Hematopoietic multipotent progenitor cell treated with erythropoietin and hydrocortisone succinate and interleukin-3 and kit ligand, for 8 days (in vitro differentiated cells): ENCODE measurements at regions not wholly inside any gene's neighbourhood (a gene's known extent, or its start where the extent isn't known, plus 50 kb on each side); places are given as distances from the start of the nearest gene placed in this dataset.
"Not testable (repeated sequence)": the region's sequence is repeated elsewhere in the genome, so short reads cannot be mapped to it uniquely, and the experiment has no call there.

Experiments used
- DNase-seq: peaks from one replicate; pipeline ENCODE4 v3.0.0-alpha.2; 2015

GRCh38 chr1:187991944-187992343 lies 1163.2 kb downstream of the PLA2G4A start:
- DNase-seq, result no peak

DNA sequence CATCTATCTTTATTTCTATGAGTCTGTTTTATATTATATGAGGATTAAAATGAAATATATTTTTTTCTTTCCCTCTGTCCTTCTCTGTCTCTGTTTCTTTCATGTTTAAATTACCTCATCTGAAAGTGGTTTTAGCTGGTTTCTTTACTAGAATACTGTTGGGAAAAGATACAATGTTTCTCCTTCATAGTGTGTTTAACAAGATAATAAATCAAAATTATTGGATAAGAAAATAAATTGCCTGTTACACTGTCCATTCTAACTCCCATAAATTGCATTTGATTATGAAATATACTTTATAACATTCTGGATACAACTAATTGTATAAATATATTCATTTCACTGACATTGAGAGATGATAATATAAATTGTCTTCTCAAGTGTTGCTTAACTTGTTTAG lies 1168.0 kb downstream of the PLA2G4A start:
- no peak for DNase-seq

DNA sequence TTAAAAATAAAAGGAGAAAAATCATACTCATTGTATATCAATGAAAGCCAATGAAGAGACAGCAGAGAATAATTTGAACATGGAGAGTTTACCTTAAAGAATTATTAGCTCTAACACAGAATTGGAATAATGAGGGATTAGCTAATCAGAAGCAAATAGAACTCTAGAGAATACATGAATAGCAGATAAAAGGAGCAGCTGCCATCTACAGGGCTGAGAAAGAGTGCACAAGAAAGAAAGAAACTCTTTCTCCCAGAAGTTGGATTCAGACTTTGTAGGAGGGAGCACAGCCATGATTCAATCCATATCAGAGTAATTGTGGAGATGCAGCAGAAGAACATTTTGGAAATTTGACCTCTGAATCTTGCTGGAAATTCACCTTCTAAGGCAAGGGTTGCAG lies 1171.2 kb downstream of the PLA2G4A start:
- DNase-seq, result no peak

DNA sequence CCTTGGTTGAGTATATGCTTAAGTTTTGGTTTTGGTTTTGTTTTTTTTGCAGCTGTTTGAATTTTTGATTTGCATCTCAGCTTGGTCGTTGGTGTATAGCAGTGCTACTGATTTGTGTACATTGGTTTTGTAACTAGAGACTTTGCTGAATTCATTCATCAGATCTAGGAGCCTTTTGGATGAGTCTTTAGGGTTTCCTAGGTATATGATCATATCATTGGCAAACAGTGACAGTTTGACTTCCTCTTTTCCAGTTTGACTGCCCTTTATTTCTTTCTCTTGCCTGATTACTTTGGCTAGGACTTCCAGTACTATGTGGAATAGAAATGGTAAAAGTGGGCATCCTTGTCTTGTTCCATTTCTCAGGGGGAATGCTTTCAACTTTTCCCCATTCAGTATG lies 1174.9 kb downstream of the PLA2G4A start:
- not testable (repeated sequence) for DNase-seq

DNA sequence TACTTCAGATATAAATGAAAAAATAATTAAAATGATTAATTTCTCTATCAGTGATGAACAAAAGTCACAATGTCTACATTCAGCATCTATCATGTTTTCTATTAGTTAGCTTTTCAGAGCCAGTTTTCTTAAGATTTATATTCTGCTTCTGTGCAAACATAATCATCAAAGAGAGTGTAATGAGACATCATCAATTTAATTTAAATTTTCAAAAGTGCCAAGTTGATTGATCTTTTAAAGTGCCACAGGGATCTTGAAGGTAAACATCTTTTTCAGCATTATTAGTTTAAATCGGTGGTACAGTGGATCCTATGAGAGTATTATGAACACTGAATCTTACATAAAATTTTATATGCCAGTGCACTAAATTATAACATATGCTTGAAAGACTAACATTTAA lies 1176.1 kb downstream of the PLA2G4A start:
- no peak for DNase-seq

GRCh38 chr1:188006354-188006753 lies 1177.6 kb downstream of the PLA2G4A start:
- DNase-seq, result no peak

- DNase-seq, result not testable (repeated sequence)
These were observed 1184.6 kb downstream of the PLA2G4A start for GRCh38 chr1:188013222-188013849.

DNA sequence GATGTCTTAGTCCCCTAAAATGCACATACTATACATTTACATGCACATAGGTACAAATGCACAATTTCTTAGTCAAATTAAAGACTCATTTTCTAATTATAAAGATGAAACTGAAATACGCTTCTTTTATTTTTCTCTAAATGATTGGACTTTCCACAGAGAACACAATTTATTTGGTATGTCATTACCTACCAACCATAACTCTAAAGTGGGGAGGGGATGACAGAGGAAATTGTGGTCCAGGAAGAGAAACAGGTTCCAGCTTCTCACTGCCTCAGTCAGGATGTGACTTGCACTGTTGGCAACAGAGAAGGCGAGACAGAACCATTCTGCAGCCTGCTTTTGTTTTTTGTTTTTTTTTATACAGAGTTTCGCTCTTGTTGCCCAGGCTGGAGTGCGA lies 1189.2 kb downstream of the PLA2G4A start:
- no peak for DNase-seq

- no peak for DNase-seq
These were observed 1193.9 kb downstream of the PLA2G4A start for GRCh38 chr1:188022661-188023060.

DNA sequence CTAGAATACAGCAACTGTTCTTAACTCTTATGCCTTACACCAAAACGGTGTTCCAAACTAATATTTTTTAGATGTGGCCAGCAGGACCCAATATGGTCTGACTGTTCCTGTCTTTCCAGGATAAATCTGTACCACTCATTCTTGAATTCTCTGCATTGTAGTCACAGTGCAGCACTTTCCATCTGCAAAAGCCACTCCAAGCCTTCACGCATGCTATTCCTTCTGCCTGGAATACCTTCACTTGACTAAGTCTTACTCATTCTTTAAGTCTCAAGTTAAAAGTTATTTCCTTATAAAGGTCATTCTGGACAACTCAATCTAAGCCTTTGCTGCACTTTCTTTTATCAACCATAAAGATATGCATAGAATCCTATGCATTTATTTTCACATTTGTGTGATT lies 1194.5 kb downstream of the PLA2G4A start:
- DNase-seq, result no peak

DNA sequence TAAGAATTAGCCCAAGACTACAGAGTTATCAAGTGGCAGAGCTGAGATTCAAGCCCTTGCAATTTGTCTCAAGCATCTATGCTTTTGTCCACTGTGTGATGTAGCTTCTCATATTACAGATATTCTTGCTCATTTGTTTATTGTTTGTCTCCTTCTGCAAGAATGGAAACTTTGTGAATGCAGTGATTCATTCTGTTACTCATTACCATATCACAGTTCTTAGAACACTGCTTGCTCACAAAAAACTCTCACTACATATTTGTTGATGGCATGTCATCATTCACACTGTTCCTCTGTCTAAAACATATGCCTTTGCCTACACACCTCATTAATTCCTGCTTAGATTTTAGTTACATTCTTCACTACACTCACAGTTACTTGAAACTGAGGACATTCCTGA lies 1198.9 kb downstream of the PLA2G4A start:
- DNase-seq, result no peak

GRCh38 chr1:188037572-188037971 lies 1208.8 kb downstream of the PLA2G4A start:
- DNase-seq, result not testable (repeated sequence)

DNA sequence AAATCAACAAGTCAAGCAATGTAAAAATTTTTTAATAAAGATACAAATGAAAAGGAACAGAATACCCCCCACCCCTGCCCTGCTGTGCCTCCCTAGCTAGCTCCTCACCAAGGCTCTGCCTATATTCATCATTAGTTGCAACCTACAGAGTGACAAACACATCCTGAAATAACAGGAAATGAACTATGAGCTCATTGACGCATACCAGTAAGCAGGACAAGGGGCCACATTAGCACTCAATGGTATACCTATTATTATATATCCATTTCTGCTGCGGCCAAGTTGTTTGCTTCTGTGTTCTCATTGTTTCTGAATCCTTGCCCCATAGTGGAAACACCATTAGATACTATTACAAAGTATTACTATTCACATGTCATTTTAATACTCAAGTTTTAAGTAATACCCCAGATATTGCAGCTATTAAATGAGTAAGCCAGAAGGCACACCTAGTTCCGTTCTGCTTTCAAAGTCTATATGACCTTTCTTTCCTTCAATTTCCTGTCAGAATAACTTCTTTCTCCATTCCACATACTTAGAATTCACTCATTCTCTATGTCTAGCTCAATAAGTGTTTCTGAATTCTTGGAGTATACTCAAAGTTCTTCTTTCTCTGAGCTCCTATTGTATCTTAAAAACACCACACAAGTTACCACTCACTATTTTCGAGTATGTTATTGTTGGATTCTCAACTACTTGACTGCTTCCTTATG lies 1214.9 kb downstream of the PLA2G4A start:
- DNase-seq, result no peak

- DNase-seq, result no peak
These were observed 1221.5 kb downstream of the PLA2G4A start for GRCh38 chr1:188050250-188050649.

DNA sequence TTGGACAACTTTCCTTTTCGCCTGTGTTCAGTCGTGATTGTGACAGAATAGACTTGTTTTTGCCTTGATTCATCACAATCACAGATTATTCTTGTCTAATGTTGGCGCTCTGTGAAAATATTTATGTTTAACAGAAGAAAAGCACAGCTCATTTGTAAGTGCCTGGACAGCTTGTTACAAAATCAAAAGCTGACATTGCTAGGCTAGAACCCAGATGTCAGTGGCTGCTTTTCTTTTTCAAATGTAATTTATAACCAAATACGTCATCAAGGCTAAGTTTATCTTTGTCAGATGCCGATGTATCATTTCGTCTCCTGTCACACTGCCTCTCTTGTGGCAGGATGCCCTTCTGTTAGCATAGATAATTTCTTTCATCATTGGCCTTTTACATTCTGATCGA lies 1227.3 kb downstream of the PLA2G4A start:
- no peak for DNase-seq

GRCh38 chr1:188058801-188059200 lies 1230.1 kb downstream of the PLA2G4A start:
- DNase-seq, result no peak

DNA sequence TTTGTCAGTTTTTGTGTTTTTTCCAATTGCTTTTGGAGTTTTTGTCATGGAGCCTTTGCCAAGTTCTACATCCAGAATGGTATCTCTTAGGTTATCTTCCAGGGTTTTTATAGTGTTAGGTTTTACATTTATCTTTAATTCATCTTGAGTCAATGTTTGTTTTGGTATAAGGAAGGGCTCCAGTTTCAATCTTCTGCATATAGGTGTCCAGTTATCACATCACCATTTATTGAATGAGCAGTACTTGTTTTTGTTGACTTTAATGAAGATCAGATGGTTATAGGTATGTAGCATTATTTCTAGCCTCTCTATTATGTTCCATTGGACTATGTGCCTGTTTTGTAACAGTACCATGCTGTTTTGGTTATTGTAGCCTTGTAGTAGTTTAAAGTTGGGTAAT lies 1233.1 kb downstream of the PLA2G4A start:
- DNase-seq, result no peak

DNA sequence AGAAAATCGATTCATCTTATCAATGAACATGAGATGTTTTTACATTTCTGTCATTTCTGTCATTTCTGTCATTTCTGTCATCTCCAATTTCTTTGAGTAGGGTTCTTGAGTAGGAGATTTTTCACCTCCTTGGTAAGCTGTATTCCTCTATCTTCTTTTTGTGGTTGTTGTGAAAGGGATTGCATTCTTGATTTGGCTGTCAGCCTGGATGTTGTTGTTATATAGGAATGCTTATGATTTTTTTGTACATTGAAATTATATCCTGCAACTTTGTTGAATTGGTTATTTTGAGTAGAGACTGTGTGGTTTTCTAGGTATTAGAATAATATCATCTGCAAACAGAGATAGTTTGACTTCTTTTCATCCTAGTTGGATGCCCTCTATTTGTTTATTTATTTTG lies 1233.7 kb downstream of the PLA2G4A start:
- DNase-seq, result no peak

DNA sequence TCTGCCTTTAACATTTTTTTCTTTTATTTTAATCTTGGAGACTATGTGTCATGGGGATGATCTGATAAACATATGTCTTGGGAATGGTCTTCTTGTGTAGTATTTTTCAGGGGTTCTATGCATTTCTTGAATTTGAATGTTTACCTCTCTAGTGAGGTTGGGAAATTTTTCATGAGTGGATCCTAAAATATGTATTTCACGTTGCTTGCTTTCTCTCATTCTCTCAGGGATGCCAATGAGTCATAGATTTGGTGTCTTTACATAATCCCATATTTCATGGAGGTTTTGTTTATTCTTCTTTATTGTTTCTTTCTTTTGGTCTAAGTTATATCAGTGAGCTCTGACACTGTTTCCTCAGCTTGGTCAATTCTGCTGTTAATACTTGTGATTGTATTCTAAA lies 1237.2 kb downstream of the PLA2G4A start:
- no peak for DNase-seq

DNA sequence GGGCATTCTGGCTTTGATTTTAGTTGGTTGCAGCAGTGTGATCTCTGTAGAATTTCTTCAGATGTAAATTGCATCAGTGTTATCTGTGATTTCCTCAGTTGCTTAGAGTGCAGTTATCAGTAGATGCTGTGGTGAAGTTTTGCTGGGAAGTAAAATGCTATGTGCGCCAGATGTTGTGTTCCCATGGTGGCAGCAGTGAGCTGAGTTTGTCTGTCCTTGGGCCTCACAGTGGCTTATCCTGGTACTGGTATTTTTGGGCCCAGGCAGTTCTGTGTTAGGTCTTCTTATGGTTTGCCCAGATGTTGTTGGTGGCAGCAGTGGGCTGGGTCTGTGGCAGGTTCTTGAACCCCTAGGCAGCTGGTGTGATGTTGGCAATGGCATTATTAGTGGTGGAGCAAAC lies 1242.1 kb downstream of the PLA2G4A start:
- no peak for DNase-seq

DNA sequence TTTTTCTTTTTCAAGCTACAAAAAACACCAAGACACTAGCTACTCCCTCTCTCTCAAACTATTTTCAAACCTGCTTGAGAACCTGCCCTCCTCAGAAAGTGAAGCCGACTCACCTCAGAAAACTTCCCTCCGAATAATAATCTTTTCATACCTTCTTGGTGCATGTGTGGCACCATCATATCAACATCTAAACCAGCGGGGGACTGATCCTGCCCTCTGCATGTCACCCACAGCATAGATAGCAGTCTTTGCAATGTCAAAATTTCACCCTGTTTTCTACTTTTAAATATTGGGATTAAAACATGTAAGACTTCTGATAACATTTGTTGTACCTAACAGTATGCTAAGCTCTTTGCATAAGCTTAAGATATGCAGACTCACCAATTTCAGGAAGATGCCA lies 1260.3 kb downstream of the PLA2G4A start:
- no peak for DNase-seq

GRCh38 chr1:188089461-188089860 lies 1260.7 kb downstream of the PLA2G4A start:
- no peak for DNase-seq

- DNase-seq, result no peak
These were observed 1267.8 kb downstream of the PLA2G4A start for GRCh38 chr1:188096521-188096920.

DNA sequence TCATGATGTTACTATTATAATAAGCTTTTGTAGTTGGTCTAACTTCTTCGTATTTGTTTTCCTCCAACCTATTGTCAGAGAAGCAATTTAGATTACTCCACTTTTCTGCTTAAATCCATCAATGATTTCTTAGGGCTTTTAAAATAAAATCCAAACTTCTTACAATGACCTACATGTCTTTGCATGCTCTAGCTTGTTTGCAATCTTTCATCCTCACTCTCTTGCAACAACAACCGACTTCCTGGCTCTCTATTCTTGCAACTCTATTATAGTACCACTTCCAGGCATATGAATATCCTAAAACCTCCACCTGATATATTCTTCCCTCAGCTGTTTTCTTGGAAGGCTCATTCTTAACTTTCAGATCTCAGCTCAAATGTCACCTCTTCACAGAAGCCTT lies 1288.7 kb downstream of the PLA2G4A start:
- no peak for DNase-seq

DNA sequence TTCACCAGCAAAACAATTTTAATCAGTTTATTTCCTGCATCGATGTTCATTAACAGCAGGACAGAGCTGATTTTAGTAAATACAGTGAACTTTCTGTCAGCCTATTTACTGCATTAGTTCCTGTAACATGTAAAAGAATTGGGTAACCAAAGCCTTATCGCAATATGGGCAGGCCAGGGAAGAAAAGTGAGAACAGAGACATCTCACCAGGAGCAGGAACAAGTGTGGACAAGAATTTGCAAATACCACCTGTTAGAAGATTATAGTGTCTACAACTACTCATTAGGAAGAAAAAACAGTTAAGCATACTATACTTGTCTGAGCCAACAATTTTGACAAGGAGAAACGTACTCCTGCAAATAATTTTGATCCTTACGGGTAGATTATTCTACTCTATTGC lies 1293.9 kb downstream of the PLA2G4A start:
- no peak for DNase-seq
